Ovary (tissue), 3 donors: ENCODE measurements at regions not wholly inside any gene's neighbourhood (a gene's known extent, or its start where the extent isn't known, plus 50 kb on each side); places are given as distances from the start of the nearest gene placed in this dataset.

Source experiments
- POLR2A ChIP-seq: fragments of 450-650 bp; IDR thresholded peaks from one replicate; pipeline ENCODE4 v1.6.1; 2017; ENCODE audit warnings: antibody characterized with exemption, mild to moderate bottlenecking, moderate library complexity
- TF ChIP-seq, protein P1 (sequence below), 3 donors: fragments of 450-650 bp in 2 of 3; fragments of 200-600 bp in 1 of 3; IDR thresholded peaks; one replicate each; pipeline versions ENCODE4 v1.5.1 to v1.8.0; 2016 to 2022; ENCODE audit warnings: antibody characterized with exemption in 3 of 3, mild to moderate bottlenecking in 1 of 3
- donor health status: DM: no; HTN: no; CAD: no.

DNA sequence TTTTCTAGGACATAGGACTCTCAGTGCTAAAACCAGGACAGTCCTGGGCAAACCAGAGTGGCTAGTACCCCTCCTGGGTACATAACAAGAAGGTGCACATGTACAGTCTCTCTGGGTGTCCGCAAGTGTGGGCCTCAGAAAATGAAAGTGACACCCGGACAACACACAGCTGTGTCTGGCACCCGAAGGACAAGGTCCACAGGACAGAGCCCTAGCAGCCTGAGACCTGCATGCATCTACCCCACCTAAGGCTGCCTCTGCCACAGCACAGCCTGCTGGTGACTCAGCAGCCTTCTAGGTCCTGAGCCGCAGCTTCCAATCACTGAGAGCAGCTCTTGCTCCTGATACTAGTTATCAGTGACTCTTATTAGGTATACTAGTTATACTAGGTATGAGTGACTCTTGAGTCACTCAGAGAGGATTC is 784.1 kb upstream of the TBX3 start:
- TF ChIP-seq, protein P1, sequence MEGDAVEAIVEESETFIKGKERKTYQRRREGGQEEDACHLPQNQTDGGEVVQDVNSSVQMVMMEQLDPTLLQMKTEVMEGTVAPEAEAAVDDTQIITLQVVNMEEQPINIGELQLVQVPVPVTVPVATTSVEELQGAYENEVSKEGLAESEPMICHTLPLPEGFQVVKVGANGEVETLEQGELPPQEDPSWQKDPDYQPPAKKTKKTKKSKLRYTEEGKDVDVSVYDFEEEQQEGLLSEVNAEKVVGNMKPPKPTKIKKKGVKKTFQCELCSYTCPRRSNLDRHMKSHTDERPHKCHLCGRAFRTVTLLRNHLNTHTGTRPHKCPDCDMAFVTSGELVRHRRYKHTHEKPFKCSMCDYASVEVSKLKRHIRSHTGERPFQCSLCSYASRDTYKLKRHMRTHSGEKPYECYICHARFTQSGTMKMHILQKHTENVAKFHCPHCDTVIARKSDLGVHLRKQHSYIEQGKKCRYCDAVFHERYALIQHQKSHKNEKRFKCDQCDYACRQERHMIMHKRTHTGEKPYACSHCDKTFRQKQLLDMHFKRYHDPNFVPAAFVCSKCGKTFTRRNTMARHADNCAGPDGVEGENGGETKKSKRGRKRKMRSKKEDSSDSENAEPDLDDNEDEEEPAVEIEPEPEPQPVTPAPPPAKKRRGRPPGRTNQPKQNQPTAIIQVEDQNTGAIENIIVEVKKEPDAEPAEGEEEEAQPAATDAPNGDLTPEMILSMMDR (IDR thresholded peaks at IDR 0.05) = no peak
- TF ChIP-seq POLR2A = no peak
